ENCODE measurements at regions not wholly inside any gene's neighbourhood (a gene's known extent, or its start where the extent isn't known, plus 50 kb on each side); places are given as distances from the start of the nearest gene placed in this dataset.

DNA sequence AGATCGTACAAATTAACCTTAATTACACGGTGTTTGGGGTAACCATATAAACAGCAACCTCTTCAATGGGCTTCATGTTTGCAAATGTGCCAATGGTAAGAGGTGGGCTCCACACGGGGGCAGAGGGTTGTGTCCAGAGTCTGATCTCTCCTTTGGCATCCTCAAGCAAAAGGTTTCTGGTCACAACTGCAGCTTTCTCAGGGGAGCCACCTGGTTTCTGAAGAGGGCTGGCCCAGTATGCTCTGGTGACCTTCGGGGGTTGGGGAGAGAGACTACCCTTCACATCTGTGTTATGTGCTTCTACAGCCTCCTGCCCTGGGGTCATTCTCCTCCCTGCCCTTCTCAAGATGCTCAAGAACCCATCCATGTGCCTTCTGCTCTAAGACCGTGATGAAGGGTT lies 259.6 kb downstream of the CRLF2 start:
- TF ChIP-seq EZH2 (IDR thresholded peaks at IDR 0.05; ENCODE audit: insufficient read depth, low read length): no peak
- TF ChIP-seq, protein P1, sequence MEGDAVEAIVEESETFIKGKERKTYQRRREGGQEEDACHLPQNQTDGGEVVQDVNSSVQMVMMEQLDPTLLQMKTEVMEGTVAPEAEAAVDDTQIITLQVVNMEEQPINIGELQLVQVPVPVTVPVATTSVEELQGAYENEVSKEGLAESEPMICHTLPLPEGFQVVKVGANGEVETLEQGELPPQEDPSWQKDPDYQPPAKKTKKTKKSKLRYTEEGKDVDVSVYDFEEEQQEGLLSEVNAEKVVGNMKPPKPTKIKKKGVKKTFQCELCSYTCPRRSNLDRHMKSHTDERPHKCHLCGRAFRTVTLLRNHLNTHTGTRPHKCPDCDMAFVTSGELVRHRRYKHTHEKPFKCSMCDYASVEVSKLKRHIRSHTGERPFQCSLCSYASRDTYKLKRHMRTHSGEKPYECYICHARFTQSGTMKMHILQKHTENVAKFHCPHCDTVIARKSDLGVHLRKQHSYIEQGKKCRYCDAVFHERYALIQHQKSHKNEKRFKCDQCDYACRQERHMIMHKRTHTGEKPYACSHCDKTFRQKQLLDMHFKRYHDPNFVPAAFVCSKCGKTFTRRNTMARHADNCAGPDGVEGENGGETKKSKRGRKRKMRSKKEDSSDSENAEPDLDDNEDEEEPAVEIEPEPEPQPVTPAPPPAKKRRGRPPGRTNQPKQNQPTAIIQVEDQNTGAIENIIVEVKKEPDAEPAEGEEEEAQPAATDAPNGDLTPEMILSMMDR (IDR thresholded peaks at IDR 0.05; ENCODE audit: insufficient read depth, low read depth, low read length): no peak
